ENCODE measurements at regions not wholly inside any gene's neighbourhood (a gene's known extent, or its start where the extent isn't known, plus 50 kb on each side); places are given as distances from the start of the nearest gene placed in this dataset.

DNA sequence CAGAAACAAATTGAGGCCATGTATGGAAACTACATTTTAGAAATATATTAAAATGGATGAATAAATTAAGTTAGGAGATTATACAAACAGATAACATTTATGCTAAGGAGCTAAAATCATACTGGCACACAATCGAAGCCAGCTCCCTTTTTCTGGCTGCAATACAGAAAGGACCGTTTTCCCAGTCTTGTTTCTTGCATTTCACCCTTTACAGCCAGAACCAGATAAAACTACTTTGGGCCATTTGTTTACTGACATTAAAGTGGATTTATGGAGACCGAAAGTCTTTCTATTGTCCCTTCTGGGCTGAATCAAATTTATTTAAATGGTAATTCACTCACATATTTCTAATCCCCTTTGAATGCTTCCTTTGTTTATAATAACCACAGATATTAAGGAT is 50.1 kb upstream of the CNTN3 start (continued):
- TF ChIP-seq SIX5 (IDR thresholded peaks at IDR 0.05; ENCODE audit: low read depth, low read length) (no peak), FOSL1 (IDR thresholded peaks at IDR 0.05; ENCODE audit: insufficient read depth, low read depth, low read length) (no peak), YY1 (IDR thresholded peaks at IDR 0.05; ENCODE audit: low read depth, low read length) (no peak), RFX5 (IDR thresholded peaks at IDR 0.05; ENCODE audit: borderline replicate concordance, low read depth, low read length) (no peak), EP300 (IDR thresholded peaks at IDR 0.05; ENCODE audit: borderline replicate concordance in 1 of 2, low read depth in 2 of 2, low read length in 2 of 2) (no peak), POLR2A (IDR thresholded peaks at IDR 0.05; ENCODE audit: control extremely low read depth in 1 of 2, low read depth in 2 of 2, low read length in 2 of 2) (no peak)
